ENCODE measurements at regions not wholly inside any gene's neighbourhood (a gene's known extent, or its start where the extent isn't known, plus 50 kb on each side); places are given as distances from the start of the nearest gene placed in this dataset.

- no peak for TF ChIP-seq NFXL1 (IDR thresholded peaks at IDR 0.05; ENCODE audit: borderline replicate concordance)
- no peak for TF ChIP-seq TCF12 (IDR thresholded peaks at IDR 0.05; ENCODE audit: low read depth, low read length)
- no peak for TF ChIP-seq BHLHE40 (IDR thresholded peaks at IDR 0.05; ENCODE audit: borderline replicate concordance in 1 of 2, low read depth in 2 of 2, low read length in 1 of 2)
- no peak for TF ChIP-seq MXI1 (IDR thresholded peaks at IDR 0.05; ENCODE audit: low read depth, low read length)
Measured at GRCh38 chr3:35338186-35338585, 301.1 kb upstream of the ARPP21 start (continued).

- ChIA-PET RAD21 (ENCODE audit: unreplicated experiment) (no interaction called here), POLR2A (no interaction called here), CTCF (no interaction called here), SMC1A (ENCODE audit: uncharacterized antibody, unreplicated experiment) (no interaction called here)
- no peak overlapping the region for H3K4me2 ChIP-seq (ENCODE audit: control insufficient read depth, insufficient read depth)
- in situ Hi-C loops (cut with MboI) (no loop called here), intact Hi-C loops (cut with micrococcal nuclease; ENCODE audit: unreplicated experiment) (no loop called here)
- H3K4me1 ChIP-seq (ENCODE audit: control insufficient read depth, insufficient read depth, low read length), result no peaks in the 10 kb centered on the region
- H3K4me3 ChIP-seq, result no peak overlapping the region
- DNase-seq (ENCODE audit: low read depth, low spot score) (no peak), ATAC-seq (no peak), FAIRE-seq (no peak)
- 0% methylated on average over 1 of the region's 1 CpG for WGBS (ENCODE audit: insufficient coverage, insufficient replicate concordance, low lambda C conversion rate, missing lambda C conversion rate)
- H3K9ac ChIP-seq (ENCODE audit: control insufficient read depth, insufficient read depth, low read length), result no peak overlapping the region
- TF ChIP-seq CHD1 (IDR thresholded peaks at IDR 0.05; ENCODE audit: low read depth, low read length) (no peak), PBX3 (IDR thresholded peaks at IDR 0.05; ENCODE audit: insufficient replicate concordance, low read depth, low read length) (no peak), RELB (IDR thresholded peaks at IDR 0.05; ENCODE audit: low read depth) (no peak)
- H3K9me3 ChIP-seq (replicated peaks; ENCODE audit: control insufficient read depth, insufficient read depth, low read length), result no peaks in the 10 kb centered on the region
- H3K36me3 ChIP-seq (ENCODE audit: control insufficient read depth in 2 of 2, insufficient read depth in 2 of 2, low read length in 1 of 2), result no peaks in the 10 kb centered on the region
- no peak overlapping the region for H3K27ac ChIP-seq (ENCODE audit: control insufficient read depth, insufficient read depth)
- H4K20me1 ChIP-seq (ENCODE audit: control insufficient read depth, insufficient read depth), result no peaks in the 10 kb centered on the region
- H2AFZ ChIP-seq (ENCODE audit: control insufficient read depth, low read depth, low read length), result no peak overlapping the region
- H3K27me3 ChIP-seq (replicated peaks in 1 of 2; ENCODE audit: control insufficient read depth in 2 of 2, insufficient read depth in 2 of 2, low read length in 1 of 2), result no peaks in the 10 kb centered on the region
- no peaks in the 10 kb centered on the region for H3K79me2 ChIP-seq (ENCODE audit: control insufficient read depth, insufficient read depth, low read length)
- no TSS peak for BruUV-seq (replicated peaks)
Measured at GRCh38 chr3:35380196-35380595, 259.1 kb upstream of the ARPP21 start.
